OCI-LY1 (cell line): ENCODE measurements at regions not wholly inside any gene's neighbourhood (a gene's known extent, or its start where the extent isn't known, plus 50 kb on each side); places are given as distances from the start of the nearest gene placed in this dataset.

Experiments
- H2AFZ ChIP-seq: fragments of 200-600 bp; sonication (generic), shearing (Covaris generic); 2 replicates; pipeline ENCODE4 v1.6.0; 2014; ENCODE audit warnings: antibody characterized with exemption, mild to moderate bottlenecking, low read length
- H3F3A ChIP-seq: fragments of 200-600 bp; sonication (generic), shearing (Covaris generic); 2 replicates; pipeline ENCODE4 v1.6.0; 2014; ENCODE audit warnings: mild to moderate bottlenecking, antibody characterized with exemption, low read length, moderate library complexity; ENCODE audit not compliant: insufficient read depth
- H3K27ac ChIP-seq: fragments of 200-600 bp; sonication (generic); 2 replicates; pipeline ENCODE4 v1.5.1; 2014; ENCODE audit warnings: low read length, mixed run types, mild to moderate bottlenecking, low read depth; ENCODE audit not compliant: poor library complexity, severe bottlenecking
- H3K27me3 ChIP-seq: fragments of 200-600 bp; sonication (generic); 2 replicates; pipeline ENCODE4 v1.6.0; 2014; ENCODE audit warnings: antibody characterized with exemption, mild to moderate bottlenecking, low read length, moderate library complexity; ENCODE audit not compliant: insufficient read depth
- H3K36me3 ChIP-seq: fragments of 200-600 bp; sonication (generic); 2 replicates; pipeline ENCODE4 v1.6.1; 2014; ENCODE audit warnings: mild to moderate bottlenecking, antibody characterized with exemption, low read length, moderate library complexity, mixed read lengths; ENCODE audit not compliant: insufficient read depth
- H3K4me1 ChIP-seq: fragments of 200-600 bp; sonication (generic); 2 replicates; pipeline ENCODE4 v1.5.1; 2014; ENCODE audit warnings: mild to moderate bottlenecking, low read length, moderate library complexity; ENCODE audit not compliant: insufficient read depth, severe bottlenecking
- H3K4me2 ChIP-seq: fragments of 200-600 bp; sonication (generic), shearing (Covaris generic); 2 replicates; pipeline ENCODE4 v1.6.1; 2014; ENCODE audit warnings: low read length
- H3K4me3 ChIP-seq: fragments of 200-600 bp; sonication (generic); 2 replicates; pipeline ENCODE4 v1.5.1; 2014; ENCODE audit warnings: low read length, low read depth, mild to moderate bottlenecking, mixed read lengths; ENCODE audit not compliant: poor library complexity, severe bottlenecking
- H3K79me2 ChIP-seq: fragments of 200-600 bp; shearing (Covaris generic); 2 replicates; pipeline ENCODE4 v1.6.1; 2016; ENCODE audit warnings: mixed run types, low read length, mixed read lengths; ENCODE audit not compliant: insufficient read depth
- H3K9ac ChIP-seq: fragments of 200-600 bp; sonication (generic), shearing (Covaris generic); 2 replicates; pipeline ENCODE4 v1.6.1; 2014; ENCODE audit warnings: mild to moderate bottlenecking, low read length, mixed read lengths
- H3K9me2 ChIP-seq: fragments of 200-600 bp; sonication (generic), shearing (Covaris generic); 2 replicates; pipeline ENCODE4 v1.6.1; 2014; ENCODE audit warnings: low read depth, mild to moderate bottlenecking, low read length, mixed read lengths
- H3K9me3 ChIP-seq: fragments of 200-600 bp; shearing (Covaris generic); 2 replicates; pipeline ENCODE4 v1.6.1; 2014; ENCODE audit warnings: low read length, mixed read lengths
- H4K20me1 ChIP-seq: fragments of 200-600 bp; sonication (generic), shearing (Covaris generic); 2 replicates; pipeline ENCODE4 v1.6.0; 2016; ENCODE audit warnings: mild to moderate bottlenecking, low read length; ENCODE audit not compliant: insufficient read depth
- CTCF ChIP-seq: fragments of 200-600 bp; sonication (generic), shearing (Covaris generic); IDR thresholded peaks from 2 replicates; pipeline ENCODE4 v1.5.1; 2017; ENCODE audit warnings: mild to moderate bottlenecking, antibody characterized with exemption, low read length, moderate library complexity, mixed read lengths
- EZH2 ChIP-seq: fragments of 200-600 bp; sonication (generic), shearing (Covaris generic); IDR thresholded peaks from 2 replicates; pipeline ENCODE4 v1.8.0; 2017; ENCODE audit warnings: borderline replicate concordance, mixed run types, mild to moderate bottlenecking, antibody characterized with exemption, low read length, moderate library complexity, mixed read lengths

DNA sequence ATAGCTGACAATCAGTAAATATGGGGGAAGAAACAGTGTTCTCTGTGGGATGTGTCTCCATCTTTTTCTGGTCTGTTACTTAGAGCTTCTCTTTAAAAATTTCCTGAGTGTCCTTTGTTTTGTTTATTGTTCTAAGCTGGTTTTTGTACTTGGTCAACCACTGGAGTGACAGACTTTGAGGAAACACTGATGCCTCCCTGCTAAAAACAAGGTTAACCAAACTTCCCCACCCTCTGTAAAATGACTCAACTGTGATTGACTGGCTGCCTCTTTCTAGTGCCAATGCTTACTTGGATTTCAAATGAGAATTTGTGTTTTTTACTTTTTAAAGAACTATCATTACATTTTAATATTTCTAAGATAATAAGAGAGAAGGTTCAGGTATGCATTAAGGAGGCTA is 65.1 kb upstream of the SPINK5 start:
- H3K36me3 ChIP-seq, result no peaks in the 10 kb centered on the region

DNA sequence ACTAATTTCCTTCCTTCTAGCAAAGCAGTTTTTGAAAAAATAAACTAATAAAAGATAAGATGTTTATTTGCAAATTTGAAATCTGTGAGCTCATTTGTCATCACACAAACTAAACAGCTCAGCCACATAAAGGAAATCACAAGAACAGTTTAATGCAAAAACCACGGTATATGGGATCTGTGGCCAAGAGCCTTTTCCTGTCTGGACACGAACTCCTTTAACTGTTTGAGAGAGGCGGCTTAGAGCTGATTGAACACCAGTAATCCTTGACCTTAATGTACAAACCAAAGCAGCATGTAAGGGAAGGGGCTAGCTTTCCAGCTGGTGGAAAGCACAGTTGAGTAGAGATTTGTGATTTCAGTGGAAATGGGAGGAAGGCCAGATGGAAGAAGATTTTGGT is 66.3 kb upstream of the SPINK5 start:
- no peaks in the 10 kb centered on the region for H3F3A ChIP-seq
- no peaks in the 10 kb centered on the region for H3K9me3 ChIP-seq
- H3K36me3 ChIP-seq, result no peaks in the 10 kb centered on the region
- H3K27me3 ChIP-seq, result no peaks in the 10 kb centered on the region
- H2AFZ ChIP-seq, result no peak overlapping the region
- no peaks in the 10 kb centered on the region for H3K9me2 ChIP-seq
- no peak overlapping the region for H3K27ac ChIP-seq
- no peak for TF ChIP-seq CTCF
- no peak for TF ChIP-seq EZH2
- no peaks in the 10 kb centered on the region for H4K20me1 ChIP-seq
- H3K4me1 ChIP-seq, result no peaks in the 10 kb centered on the region
- no peak overlapping the region for H3K4me3 ChIP-seq
- H3K9ac ChIP-seq, result no peak overlapping the region
- no peak overlapping the region for H3K4me2 ChIP-seq
- no peaks in the 10 kb centered on the region for H3K79me2 ChIP-seq

More for the DNA sequence above, 65.1 kb upstream of the SPINK5 start:
- Histone ChIP-seq H3K4me3 (no peak overlapping the region), H2AFZ (no peak overlapping the region), H3K27ac (no peak overlapping the region), H3K27me3 (no peaks in the 10 kb centered on the region), H3K9ac (no peak overlapping the region), H3K9me3 (no peaks in the 10 kb centered on the region), H3K79me2 (no peaks in the 10 kb centered on the region), H3K4me1 (no peaks in the 10 kb centered on the region), H3F3A (no peaks in the 10 kb centered on the region), H3K9me2 (no peaks in the 10 kb centered on the region), H3K4me2 (no peak overlapping the region), H4K20me1 (no peaks in the 10 kb centered on the region)
- TF ChIP-seq EZH2 (no peak), CTCF (no peak)

DNA sequence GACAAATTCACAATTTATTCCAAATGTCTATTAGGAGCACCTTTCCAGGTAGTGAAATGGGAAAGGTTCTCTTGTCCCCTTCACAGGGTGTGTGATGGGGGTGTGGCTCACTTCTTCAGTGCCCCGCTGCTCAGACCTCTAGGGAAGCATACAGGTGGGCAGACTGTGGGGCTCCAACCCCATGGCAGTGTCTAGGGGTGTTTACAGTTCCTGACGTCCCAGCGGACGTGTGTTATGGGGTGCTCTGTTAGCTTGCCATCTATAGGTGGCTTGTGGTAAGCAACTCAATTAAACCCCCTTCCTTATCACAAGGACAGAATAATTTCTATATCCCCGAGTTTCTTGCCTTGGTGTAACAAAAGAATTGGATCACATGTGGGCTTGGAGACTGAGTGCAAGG is 67.4 kb upstream of the SPINK5 start:
- Histone ChIP-seq H3K27me3 (no peaks in the 10 kb centered on the region), H3K79me2 (no peaks in the 10 kb centered on the region), H3K27ac (no peak overlapping the region), H3K9me3 (no peaks in the 10 kb centered on the region), H3K4me3 (no peak overlapping the region), H2AFZ (no peak overlapping the region), H3K36me3 (no peaks in the 10 kb centered on the region), H3K9ac (no peak overlapping the region), H3K4me1 (no peaks in the 10 kb centered on the region), H3K4me2 (no peak overlapping the region), H4K20me1 (no peaks in the 10 kb centered on the region), H3K9me2 (no peaks in the 10 kb centered on the region), H3F3A (no peaks in the 10 kb centered on the region)
- TF ChIP-seq CTCF (no peak), EZH2 (no peak)
